DMS 273 (cell line): ENCODE measurements at regions not wholly inside any gene's neighbourhood (a gene's known extent, or its start where the extent isn't known, plus 50 kb on each side); places are given as distances from the start of the nearest gene placed in this dataset.
A peak's percentile ranks its signal among the peaks of the same experiment; 100 is the strongest.

Source experiments
- DNase-seq: peaks from one replicate; lab custom pipeline; 2025; ENCODE audit not compliant: unreplicated experiment; lab: John Stamatoyannopoulos, UW

DNA sequence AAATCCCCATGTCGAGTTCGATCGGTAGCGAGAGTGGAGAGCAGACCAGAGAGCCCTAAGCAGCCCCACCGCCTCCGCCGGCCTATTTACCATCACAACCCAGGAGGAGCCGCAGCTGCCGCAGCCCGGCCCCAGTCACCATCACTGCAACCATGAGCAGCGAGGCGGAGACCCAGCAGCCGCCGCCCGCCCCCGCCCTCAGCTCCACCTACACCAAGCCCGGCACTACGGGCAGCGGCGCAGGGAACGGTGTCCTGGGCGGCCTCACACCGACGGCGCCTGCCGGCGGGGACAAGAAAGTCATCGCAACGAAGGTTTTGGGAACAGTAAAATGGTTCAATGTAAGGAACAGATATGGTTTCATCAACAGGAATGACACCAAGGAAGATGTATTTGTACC, 89.5 kb upstream of the TPM1 start:
- DNase-seq, result no peak

DNA sequence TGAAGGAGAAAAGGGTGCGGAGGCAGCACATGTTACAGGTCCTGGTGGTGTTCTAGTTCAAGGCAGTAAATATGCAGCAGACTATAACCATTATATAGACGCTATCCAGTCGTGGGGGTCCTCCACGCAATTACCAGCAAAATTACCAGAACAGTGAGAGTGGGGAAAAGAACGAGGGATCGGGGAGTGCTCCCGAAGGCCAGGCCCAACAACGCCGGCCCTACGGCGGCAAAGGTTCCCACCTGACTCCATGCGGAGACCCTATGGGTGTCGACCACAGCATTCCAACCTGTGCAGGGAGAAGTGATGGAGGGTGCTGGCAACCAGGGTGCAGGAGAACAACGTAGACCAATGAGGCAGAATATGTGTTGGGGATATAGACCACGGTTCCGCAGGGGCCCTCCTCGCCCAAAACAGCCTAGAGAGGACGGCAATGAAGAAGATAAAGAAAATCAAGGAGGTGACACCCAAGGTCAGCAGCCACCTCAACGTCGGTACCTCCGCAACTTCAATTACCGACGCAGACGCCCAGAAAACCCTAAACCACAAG, 89.0 kb upstream of the TPM1 start:
- no peak for DNase-seq

DNA sequence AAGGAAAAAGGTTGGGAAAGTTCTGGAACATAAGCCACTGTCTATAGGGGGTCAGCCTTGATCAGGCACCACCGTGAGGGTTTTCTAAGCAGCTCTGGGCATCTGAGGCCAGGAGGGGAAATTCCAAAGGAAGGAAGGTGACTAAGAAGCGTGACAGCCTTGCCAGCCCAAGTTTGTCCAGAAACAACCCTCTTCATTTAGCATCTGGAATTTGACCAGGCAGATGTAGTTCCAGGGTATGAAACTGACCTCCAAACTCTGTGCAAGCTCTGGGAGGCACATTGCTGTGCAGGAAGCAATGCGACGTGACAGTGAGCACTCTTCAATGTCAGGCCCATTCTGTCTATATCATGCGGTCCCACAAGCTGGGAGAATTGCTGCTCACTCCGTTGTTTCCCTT, 85.4 kb upstream of the TPM1 start:
- no peak for DNase-seq

DNA sequence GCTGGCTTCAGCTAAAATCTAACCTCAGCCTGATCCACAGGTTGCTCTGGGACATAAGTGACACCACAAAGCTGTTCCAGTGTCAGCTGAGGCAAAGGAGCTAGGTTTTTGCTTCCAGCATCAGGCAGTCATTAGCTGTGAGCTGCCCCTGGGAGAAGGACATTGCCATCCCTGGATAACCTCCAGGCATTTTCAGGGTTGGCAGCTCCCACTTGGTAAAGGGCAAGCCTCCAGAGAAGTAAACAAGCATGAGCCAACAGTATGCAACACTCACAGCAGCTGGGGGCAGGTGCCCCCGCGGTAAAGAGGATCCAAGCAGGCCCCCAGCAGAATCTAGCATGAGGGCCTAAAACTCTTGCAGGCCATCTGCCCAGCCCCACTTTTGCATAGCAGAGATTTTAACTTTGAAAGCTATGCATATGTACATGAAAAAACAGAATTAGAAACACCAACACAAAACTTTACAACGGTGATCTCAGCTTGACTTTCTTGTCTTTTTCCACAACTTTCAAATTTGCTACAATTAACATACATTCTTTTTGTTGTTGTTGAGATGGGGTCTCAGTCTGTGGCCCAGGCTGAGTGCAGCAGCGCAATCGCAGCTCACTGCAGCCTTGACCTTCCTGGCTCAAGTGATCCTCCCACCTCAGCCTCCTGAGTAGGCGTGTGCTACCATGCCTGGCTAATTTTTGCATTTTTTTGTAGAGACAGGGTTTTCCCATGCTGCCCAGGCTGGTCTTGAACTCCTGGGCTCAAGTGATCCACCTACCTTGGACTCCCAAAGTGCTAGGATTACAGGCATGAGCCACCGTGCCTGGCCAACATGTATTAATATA, 83.8 kb upstream of the TPM1 start:
- peak; percentile 25 for DNase-seq

DNA sequence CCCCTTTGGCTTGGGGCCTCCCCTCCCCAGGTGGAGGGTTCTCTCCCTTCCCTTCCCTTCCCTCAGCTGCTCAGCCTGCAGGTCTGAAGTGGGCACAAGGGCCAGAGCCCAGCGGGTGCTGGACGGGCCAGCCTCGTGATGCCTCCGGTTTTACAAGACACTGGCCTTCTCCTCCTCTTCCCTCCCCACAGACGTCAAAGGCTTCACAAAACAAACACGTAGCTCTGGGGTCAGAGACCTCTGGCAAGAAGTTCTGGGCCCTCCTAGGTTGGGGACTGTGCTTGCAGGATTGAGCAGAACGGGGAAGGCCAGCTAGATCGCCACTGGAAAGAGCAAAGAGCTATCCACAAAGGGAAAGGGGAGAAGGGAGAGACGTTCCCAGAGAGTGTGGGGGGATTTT, 81.4 kb upstream of the TPM1 start:
- DNase-seq, result no peak

DNA sequence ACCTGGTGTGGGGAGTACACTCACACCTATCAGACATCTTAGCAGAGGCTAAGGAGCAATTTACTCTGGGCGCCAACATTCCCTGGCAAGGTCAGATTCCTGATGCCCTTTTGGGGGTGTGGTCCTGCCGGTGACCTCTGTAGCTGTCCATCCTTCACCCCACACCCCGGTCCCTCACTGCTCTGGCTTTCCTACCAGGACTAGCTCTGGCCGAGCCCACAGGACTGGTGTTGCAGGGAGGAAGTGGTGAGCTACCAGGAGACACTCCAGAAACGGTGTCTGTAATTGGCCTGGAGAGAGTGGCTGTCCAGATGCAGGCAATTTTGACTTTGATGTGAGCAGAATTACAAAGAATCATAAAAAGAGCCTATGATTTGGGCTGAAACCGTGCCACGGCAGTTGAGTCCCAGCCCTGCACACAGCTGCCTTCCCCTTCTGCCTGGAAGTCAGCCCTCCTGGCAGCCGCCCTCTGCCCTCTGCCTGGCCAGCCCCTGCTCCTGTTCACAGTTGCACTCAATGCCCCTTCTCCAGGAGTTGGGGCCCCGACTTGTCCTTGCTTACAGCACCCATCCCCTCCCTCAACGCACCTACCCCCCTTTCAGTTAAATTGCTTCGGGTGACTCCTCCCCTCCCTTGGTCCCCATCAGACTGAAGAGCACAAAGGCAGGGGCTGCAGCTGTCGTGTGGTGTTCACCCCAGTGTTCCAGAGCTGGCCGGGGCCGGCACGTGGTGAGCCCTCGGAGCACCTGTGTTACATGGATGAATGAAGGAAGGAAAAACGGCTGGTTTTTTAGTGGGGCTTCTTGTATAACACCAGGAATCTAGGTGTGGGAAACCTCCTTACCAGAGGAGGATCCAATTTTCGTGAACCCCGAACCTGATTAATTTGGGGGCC, 80.2 kb upstream of the TPM1 start:
- DNase-seq, result no peak

DNA sequence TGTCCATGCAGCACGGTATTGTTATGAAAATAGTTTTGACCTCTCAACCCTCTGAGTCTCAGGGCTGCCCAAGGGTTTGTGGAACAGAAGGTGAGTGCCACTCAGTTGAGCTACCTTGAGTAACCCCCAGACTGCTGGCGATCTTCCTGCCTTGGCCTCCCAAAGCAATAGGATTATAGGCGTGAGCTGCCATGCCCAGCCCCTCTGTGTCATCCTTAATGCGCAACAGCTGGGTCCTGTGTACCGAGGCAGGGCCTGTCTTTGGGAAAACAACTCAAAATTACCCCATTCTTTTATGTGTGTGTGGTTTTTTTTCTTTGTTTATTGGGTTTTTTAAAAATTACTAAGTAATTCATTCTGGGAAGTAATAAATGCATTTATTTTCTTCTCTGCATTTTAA, 78.3 kb upstream of the TPM1 start:
- no peak for DNase-seq

DNA sequence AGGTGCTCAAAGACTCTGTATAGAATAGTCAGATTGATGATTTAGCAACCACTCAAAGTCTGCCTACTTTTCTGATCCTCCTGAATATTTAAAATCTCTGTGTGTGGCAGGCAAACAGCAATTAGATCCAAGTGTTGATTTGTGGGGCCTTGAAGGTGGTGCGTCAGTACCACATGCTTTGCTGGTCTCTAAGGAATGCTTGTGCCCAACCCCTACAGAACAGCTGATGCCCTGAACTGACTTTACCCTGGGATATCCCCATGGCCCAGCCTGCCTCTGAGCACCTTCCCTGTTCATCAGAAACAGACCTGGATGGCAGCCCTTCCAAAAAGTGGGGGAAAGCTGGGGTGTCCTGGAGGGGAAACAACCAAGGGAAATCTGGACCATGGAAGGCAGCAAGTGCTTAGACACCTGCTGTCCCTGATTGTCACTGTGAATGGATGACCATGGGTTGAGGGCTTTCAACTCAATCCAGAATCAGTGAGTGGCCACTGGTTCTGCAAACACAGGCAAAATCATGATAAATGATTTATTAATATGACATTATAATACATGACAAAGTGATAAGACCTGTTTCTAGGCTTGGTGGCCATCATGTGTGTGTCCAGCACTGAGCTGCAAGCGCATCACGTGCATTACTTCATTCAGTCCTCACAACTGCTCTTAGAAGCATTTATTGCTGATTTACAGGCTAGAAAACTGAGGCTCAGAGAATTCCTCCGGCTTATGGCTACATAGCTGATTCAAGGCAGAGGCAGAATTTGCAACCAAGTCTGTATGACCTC, 76.1 kb upstream of the TPM1 start:
- no peak for DNase-seq

DNA sequence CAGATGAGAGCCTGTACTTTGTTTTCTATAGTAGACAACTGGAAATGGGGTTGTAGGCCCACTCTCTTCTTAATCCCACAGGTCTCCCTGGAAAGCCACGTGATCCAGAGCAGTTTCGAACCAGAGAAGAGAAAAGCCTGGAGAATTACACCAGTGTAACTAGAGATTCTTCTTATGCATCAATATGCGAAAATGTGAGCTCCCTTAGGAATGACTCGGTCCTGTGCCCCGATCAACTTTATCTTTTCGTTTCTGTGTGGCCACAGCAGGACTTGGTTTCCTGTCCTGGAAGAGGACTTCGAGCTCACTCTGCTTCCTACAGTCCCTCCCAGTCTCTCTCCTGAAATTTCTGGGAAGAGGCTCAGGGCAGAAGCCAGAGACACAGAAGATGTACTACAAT, 73.8 kb upstream of the TPM1 start:
- DNase-seq, result no peak

DNA sequence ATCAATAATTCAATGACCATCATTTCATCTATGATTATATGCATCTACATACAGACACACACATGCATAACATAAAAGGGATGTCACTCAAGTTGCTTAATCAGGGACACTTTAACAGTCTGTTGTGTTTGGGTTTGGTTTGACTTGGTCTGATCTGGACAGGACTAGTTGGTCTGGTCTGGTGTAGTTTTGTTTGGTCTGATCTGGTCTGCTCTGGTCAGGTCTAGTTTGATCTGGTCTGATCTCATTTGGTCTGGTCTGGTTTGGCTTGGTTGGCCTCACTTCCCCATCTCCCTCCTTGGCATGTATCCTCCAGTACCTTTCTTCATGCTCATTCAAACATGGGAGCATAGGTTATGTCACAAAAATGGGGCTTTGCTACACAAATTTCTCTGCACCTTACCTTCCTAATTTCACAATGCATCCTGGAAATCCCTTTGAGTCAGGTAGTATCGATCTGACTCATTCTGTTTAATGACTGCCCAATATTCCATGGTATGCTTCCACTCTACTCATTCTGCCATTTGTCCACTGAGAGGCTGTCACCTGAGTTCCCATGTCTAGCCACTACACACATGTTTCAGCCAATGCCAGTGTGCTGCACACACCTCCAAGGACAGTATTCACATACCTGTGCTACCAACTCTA, 73.0 kb upstream of the TPM1 start:
- DNase-seq, result no peak

DNA sequence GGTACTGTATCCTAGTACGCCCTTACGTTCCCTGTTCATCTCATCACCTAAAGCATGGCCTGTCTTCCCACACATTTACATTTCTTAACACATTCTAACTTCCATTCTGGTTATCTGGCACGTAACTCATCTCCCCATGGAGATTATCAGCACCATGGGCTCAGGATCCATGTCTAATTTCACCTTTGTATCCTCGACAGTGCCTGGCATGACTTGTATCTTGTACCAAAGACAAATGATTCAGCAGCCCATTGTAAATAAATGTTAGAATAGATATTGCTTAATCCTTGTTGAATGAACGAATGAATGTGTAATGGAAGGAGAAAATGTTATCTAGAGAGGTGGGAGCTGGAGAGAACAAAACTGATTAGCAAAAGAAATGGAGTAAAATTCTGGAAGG, 69.7 kb upstream of the TPM1 start:
- no peak for DNase-seq

DNA sequence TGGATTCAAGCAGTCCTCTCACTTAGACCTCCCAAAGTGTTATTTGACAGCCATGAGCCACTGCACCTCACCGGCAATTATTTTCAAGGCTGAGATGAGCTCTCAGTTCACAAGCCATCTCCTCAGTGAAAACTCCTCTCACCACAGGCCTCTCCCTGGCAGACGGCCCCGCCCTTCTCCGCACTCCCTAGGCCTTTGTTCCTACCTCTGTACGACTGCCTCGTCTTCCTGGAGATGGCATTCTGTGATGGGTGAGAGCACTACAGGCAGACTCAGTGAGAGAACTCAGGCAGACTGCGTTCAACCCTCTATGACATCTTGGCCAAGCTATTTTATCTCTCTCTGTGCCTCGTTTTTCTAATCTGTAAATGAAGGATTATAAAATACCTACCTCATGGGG, 67.0 kb upstream of the TPM1 start:
- DNase-seq, result no peak

DNA sequence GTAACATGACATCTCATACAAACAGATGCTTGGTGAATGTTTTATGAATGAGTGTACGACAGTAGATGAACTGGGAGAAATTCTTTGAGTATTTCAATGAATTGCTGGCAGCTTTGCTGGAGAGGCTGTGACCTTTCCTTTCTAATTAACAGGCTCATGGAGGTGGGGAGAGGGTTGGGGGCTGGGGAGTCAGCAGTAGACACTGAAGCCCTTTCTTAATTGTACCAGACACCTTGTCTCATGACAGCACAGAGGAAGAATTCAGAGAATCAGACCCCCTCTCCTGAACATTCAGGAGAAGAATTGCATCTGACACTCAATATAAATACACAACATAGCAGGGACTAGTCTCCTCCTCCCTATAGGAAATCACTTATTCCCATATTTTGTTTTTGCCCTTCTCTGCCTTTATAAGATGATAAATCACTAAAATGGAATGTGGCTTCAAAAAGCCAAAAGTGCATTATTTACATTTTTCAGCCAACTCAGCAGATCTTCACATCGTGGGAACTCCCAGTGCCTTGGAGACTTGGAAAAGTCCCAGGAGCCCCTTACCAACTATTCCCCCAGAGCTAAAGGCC, 66.2 kb upstream of the TPM1 start:
- DNase-seq, result no peak

DNA sequence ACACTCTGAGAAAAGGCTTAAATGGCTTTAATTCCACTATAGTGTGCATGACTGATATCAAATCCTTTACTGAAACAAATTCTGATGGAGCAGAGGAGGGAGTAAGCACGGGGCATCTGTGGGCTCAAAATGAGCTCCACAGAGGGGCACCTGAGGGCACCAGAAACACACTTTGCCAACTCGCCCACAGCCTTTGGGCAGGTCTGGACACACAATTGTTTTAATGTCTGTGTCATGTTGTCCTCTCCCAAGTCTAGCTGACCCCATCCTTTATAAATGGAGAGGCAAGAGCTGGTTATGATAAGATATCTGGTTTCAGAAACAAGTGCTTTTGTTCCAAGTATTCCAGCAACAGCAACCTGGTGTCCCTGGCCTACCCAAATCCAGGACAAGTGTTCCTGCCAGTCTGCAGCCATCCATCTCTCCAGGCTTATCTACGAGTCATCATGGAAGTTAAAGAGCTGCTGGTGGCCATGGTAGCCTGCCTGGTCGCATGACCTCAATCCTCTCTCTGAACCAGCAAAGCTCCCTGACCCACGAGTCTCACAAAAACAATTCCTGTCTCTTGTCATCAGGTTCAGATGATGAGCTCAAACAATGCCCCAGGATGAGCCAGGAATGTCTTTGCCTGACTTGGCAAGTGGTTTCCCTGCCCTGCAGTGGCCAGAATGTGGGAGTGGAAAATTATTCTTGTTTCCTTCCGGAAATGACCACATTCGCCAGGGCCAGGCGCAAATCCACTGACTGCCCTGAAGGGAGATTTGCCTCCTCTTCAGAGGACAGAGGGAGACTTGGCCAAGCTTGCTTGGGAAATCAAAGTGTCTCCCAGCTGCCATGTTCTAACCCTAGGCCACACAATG, 64.4 kb upstream of the TPM1 start:
- no peak for DNase-seq

DNA sequence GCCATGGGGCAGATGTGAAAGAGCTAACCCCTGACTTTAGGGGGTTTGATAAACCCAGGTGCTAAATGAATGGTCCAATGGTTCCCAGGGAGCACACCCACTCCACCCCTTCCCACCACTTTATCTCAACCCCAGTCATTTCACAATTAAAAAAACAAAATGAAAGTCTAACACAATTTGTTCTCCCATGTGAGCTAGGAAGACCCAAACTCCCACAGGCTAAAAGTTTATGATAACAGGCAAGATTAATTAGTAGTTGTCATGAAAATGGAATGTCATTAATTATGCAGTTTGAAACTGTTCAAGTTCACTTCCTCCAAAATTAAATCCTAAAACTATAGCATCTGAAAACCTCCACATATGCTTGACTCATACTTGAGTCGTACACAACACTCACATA, 63.3 kb upstream of the TPM1 start:
- no peak for DNase-seq

DNA sequence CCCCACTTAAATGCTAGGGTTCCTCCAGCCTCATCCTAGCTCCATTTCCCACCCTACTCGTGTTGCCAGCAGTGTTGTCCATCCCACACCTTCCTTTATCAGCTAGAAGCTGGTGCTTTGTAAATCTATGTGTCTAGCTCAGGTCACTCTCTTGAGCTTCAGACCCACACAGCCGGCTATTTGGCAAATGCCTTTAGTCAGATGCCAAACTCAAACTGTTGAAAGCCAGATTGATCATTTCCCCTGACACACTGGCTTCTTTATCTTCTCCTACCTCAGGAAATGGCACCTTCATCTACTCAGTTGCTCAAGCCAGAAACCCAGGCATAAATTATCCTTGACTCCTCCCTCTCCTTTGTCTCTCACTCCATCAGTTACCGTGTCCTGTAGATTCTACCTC, 61.5 kb upstream of the TPM1 start:
- DNase-seq, result no peak

DNA sequence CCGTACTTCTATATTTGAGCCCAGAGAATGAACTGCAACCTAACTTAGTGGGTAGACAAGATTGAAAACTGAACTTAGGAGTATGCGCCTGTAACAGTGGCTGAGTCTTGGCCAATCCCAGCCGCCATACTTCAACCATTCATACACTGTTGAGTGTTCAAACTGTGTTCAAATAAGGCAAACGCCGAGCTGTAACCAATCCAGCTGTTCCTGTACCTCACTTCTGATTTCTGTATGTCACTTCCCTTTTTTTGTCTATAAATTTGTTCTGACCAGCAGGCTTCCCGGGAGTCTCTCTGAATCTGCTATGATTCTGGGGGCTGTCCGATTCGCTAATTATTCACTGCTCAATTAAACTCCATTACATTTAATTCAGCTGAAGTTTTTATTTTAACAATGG, 58.6 kb upstream of the TPM1 start:
- no peak for DNase-seq

DNA sequence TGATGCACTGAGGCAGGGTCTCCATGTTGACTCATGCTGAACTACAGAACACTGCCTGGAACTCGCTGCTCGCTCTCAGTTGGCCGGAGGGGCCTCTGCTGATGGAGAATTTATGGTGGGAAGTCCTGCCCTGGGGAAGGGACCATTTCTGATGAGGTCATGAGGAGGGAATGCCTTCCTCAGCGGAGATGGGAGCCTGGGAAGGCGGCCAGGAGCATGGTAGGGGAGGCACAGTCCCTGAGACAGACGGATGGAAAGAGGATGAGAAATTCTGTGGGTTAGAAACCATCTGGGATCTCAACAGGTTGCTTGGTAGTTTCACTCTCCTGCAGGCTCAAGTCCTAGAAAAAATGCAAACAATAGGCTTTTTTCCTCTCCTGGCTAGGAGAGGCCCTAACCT, 56.8 kb upstream of the TPM1 start:
- peak; percentile 21 for DNase-seq

DNA sequence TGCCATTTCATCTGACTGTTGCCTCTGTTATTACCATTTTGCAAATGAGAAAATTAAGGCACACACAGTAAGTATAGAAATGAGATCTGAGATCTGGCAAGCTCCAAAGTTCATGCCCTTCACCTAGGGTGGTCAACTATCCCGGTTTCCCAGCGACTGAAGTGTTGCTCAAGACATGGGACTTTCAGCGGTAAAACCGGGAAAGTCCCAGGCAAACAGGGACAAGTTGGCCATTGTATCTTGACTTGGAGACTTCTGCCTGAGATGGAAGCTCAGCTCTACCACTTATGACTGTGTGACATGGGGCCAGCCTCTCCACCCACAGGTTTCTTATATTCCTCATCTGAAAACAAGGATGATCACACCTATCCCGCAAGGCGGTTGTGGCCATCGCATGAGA, 55.6 kb upstream of the TPM1 start:
- no peak for DNase-seq

DNA sequence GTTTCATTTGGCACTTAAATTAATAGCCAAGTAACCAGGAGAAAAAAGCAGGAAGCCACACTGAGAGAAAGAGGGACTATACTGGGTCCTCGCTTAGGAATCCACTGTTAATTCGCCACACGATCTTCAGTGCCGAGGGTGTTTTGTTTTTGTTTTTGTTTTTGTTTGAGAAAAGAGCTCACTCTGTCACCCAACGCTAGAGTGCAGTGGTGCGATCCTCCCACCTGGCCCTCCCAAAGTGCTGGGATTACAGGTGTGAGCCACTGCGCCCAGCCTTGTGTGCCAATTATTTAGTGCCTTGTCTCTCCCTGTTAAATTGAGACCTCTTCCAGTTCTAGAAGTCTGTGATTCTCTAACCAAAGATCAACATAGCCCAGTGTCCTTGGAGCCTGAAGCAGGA, 53.8 kb upstream of the TPM1 start:
- no peak for DNase-seq
